GM12872 (cell line): ENCODE measurements at regions not wholly inside any gene's neighbourhood (a gene's known extent, or its start where the extent isn't known, plus 50 kb on each side); places are given as distances from the start of the nearest gene placed in this dataset.

Experiments
- CTCF ChIP-seq: IDR thresholded peaks from 3 replicates; pipeline ENCODE4 v1.5.1; 2011; ENCODE audit warnings: low read depth, mild to moderate bottlenecking, low read length, moderate library complexity; ENCODE audit not compliant: insufficient read depth

GRCh38 chr16:88331989-88332920 lies 50.5 kb upstream of the ZNF469 start:
- TF ChIP-seq CTCF: no peak
